ENCODE measurements at regions not wholly inside any gene's neighbourhood (a gene's known extent, or its start where the extent isn't known, plus 50 kb on each side); places are given as distances from the start of the nearest gene placed in this dataset.

DNA sequence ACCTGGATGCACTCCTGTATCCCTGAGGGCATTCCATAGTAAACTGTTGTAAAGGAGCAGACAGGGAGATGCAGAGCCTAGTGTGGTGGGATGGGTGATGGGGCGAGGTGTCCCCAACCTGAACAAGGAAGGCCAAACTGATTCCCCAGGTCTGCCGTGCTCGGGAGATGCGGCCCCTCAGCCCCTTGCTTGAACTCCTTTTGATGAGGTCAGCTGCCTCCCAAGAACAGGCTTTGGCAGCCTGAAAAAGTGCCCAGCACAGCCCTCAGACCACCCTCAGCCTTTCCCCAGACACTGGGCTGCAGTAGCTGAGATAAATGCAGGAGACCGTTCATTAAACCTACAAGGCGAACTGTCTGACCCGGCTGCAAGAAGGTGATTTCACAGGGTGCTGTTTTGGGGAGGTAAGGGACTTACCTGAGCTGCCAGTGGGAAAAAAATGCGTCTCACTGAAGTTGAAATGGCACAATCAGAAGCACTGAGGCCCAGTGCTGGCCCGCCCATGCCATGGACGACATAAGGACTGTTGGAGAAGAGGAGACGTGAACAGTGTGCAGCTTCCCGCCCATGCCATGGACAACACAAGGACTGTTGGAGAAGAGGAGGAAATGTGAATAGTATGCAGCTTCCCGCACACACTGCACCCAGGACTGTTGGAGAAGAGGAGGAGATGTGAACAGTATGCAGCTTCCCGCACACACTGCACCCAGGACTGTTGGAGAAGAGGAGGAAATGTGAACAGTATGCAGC, 148.4 kb upstream of the FAM20C start:
- TF ChIP-seq IRF2 (CRISPR knock-in tag; IDR thresholded peaks at IDR 0.05; ENCODE audit: borderline replicate concordance, low read depth) (no peak), NFYB (CRISPR knock-in tag; conservative IDR thresholded peaks at IDR 0.05; ENCODE audit: low read depth) (no peak), SP1 (CRISPR knock-in tag; conservative IDR thresholded peaks at IDR 0.05) (no peak), GTF2I (CRISPR knock-in tag; conservative IDR thresholded peaks at IDR 0.05) (no peak), ESRRA (CRISPR knock-in tag; IDR thresholded peaks at IDR 0.05; ENCODE audit: borderline replicate concordance) (no peak)
- TF ChIP-seq, protein P1, sequence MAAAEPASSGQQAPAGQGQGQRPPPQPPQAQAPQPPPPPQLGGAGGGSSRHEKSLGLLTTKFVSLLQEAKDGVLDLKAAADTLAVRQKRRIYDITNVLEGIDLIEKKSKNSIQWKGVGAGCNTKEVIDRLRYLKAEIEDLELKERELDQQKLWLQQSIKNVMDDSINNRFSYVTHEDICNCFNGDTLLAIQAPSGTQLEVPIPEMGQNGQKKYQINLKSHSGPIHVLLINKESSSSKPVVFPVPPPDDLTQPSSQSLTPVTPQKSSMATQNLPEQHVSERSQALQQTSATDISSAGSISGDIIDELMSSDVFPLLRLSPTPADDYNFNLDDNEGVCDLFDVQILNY (CRISPR knock-in tag; IDR thresholded peaks at IDR 0.05), result no peak
- TF ChIP-seq, protein P2, sequence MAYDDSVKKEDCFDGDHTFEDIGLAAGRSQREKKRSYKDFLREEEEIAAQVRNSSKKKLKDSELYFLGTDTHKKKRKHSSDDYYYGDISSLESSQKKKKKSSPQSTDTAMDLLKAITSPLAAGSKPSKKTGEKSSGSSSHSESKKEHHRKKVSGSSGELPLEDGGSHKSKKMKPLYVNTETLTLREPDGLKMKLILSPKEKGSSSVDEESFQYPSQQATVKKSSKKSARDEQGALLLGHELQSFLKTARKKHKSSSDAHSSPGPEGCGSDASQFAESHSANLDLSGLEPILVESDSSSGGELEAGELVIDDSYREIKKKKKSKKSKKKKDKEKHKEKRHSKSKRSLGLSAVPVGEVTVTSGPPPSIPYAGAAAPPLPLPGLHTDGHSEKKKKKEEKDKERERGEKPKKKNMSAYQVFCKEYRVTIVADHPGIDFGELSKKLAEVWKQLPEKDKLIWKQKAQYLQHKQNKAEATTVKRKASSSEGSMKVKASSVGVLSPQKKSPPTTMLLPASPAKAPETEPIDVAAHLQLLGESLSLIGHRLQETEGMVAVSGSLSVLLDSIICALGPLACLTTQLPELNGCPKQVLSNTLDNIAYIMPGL (CRISPR knock-in tag; IDR thresholded peaks at IDR 0.05), result no peak
- TF ChIP-seq, protein P3, sequence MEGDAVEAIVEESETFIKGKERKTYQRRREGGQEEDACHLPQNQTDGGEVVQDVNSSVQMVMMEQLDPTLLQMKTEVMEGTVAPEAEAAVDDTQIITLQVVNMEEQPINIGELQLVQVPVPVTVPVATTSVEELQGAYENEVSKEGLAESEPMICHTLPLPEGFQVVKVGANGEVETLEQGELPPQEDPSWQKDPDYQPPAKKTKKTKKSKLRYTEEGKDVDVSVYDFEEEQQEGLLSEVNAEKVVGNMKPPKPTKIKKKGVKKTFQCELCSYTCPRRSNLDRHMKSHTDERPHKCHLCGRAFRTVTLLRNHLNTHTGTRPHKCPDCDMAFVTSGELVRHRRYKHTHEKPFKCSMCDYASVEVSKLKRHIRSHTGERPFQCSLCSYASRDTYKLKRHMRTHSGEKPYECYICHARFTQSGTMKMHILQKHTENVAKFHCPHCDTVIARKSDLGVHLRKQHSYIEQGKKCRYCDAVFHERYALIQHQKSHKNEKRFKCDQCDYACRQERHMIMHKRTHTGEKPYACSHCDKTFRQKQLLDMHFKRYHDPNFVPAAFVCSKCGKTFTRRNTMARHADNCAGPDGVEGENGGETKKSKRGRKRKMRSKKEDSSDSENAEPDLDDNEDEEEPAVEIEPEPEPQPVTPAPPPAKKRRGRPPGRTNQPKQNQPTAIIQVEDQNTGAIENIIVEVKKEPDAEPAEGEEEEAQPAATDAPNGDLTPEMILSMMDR (IDR thresholded peaks at IDR 0.05), result no peak
- TF ChIP-seq, protein P4, sequence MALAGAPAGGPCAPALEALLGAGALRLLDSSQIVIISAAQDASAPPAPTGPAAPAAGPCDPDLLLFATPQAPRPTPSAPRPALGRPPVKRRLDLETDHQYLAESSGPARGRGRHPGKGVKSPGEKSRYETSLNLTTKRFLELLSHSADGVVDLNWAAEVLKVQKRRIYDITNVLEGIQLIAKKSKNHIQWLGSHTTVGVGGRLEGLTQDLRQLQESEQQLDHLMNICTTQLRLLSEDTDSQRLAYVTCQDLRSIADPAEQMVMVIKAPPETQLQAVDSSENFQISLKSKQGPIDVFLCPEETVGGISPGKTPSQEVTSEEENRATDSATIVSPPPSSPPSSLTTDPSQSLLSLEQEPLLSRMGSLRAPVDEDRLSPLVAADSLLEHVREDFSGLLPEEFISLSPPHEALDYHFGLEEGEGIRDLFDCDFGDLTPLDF (CRISPR knock-in tag; IDR thresholded peaks at IDR 0.05), result no peak
- TF ChIP-seq, protein P5, sequence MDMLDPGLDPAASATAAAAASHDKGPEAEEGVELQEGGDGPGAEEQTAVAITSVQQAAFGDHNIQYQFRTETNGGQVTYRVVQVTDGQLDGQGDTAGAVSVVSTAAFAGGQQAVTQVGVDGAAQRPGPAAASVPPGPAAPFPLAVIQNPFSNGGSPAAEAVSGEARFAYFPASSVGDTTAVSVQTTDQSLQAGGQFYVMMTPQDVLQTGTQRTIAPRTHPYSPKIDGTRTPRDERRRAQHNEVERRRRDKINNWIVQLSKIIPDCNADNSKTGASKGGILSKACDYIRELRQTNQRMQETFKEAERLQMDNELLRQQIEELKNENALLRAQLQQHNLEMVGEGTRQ (CRISPR knock-in tag; IDR thresholded peaks at IDR 0.05), result no peak
- TF ChIP-seq, protein P6, sequence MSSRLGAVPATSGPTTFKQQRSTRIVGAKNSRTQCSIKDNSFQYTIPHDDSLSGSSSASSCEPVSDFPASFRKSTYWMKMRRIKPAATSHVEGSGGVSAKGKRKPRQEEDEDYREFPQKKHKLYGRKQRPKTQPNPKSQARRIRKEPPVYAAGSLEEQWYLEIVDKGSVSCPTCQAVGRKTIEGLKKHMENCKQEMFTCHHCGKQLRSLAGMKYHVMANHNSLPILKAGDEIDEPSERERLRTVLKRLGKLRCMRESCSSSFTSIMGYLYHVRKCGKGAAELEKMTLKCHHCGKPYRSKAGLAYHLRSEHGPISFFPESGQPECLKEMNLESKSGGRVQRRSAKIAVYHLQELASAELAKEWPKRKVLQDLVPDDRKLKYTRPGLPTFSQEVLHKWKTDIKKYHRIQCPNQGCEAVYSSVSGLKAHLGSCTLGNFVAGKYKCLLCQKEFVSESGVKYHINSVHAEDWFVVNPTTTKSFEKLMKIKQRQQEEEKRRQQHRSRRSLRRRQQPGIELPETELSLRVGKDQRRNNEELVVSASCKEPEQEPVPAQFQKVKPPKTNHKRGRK (CRISPR knock-in tag; IDR thresholded peaks at IDR 0.05; ENCODE audit: borderline replicate concordance), result no peak
- TF ChIP-seq, protein P7, sequence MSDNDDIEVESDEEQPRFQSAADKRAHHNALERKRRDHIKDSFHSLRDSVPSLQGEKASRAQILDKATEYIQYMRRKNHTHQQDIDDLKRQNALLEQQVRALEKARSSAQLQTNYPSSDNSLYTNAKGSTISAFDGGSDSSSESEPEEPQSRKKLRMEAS (CRISPR knock-in tag; IDR thresholded peaks at IDR 0.05), result no peak
- TF ChIP-seq, protein P8, sequence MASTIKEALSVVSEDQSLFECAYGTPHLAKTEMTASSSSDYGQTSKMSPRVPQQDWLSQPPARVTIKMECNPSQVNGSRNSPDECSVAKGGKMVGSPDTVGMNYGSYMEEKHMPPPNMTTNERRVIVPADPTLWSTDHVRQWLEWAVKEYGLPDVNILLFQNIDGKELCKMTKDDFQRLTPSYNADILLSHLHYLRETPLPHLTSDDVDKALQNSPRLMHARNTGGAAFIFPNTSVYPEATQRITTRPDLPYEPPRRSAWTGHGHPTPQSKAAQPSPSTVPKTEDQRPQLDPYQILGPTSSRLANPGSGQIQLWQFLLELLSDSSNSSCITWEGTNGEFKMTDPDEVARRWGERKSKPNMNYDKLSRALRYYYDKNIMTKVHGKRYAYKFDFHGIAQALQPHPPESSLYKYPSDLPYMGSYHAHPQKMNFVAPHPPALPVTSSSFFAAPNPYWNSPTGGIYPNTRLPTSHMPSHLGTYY (CRISPR knock-in tag; IDR thresholded peaks at IDR 0.05), result no peak
